ENCODE measurements at regions not wholly inside any gene's neighbourhood (a gene's known extent, or its start where the extent isn't known, plus 50 kb on each side); places are given as distances from the start of the nearest gene placed in this dataset.
A peak's percentile ranks its signal among the peaks of the same experiment; 100 is the strongest.
"Not testable (repeated sequence)": the region's sequence is repeated elsewhere in the genome, so short reads cannot be mapped to it uniquely, and the experiment has no call there.

GRCh38 chr10:63843107-63843506 lies 321.9 kb downstream of the REEP3 start:
- Histone ChIP-seq H3K4me2 (ENCODE audit: low read length) (no peak overlapping the region), H3K9ac (ENCODE audit: low read length) (no peak overlapping the region), H3K27me3 (ENCODE audit: insufficient read depth, low read length, poor library complexity) (no peaks in the 10 kb centered on the region), H2AK5ac (ENCODE audit: low read length) (no peak overlapping the region), H3K23ac (ENCODE audit: low read length) (no peak overlapping the region), H4K8ac (ENCODE audit: low read depth, low read length) (no peak overlapping the region), H3K4me3 (ENCODE audit: low read length) (no peak overlapping the region), H3K56ac (ENCODE audit: low read length) (no peak overlapping the region), H3K36me3 (ENCODE audit: control insufficient read depth, insufficient read depth, low read length) (no peaks in the 10 kb centered on the region), H3K79me2 (ENCODE audit: control insufficient read depth, insufficient read depth, low read length) (no peaks in the 10 kb centered on the region), H3K79me1 (ENCODE audit: low read length) (no peaks in the 10 kb centered on the region), H3K18ac (ENCODE audit: low read length) (no peak overlapping the region), H3K4ac (ENCODE audit: low read depth, low read length) (no peak overlapping the region), H2BK15ac (replicated peaks; ENCODE audit: low read depth) (no peak overlapping the region), H3K27ac (ENCODE audit: low read depth, low read length) (no peak overlapping the region), H4K5ac (ENCODE audit: low read length) (no peak overlapping the region), H3K4me1 (ENCODE audit: control insufficient read depth, low read depth, low read length) (no peaks in the 10 kb centered on the region), H2BK120ac (ENCODE audit: low read depth, low read length) (no peak overlapping the region), H2BK5ac (ENCODE audit: low read length) (no peak overlapping the region)
- DNase-seq: no peak
- WGBS (ENCODE audit: extremely low coverage, insufficient coverage, low lambda C conversion rate): no CpG with 5 or more reads among the region's 2 CpGs

DNA sequence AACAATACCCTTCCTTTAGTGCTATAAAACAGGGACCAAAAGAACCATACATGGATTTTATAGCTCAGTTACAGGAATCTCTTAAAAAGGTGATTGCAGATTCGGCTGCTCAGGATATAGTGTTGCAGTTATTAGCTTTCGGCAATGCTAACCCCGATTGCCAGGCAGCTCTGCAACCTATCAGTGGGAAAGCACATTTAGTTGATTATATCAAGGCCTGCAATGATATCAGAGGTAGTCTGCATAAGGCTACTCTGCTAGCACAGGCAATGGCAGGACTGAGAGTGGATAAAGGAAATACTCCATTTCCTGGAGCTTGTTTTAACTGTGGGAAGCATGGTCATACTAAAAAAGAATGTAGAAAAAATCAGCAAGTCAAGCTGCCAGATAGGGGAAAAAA lies 327.7 kb downstream of the REEP3 start:
- H3K79me2 ChIP-seq (ENCODE audit: control insufficient read depth, insufficient read depth, low read length); H3K27ac ChIP-seq (ENCODE audit: low read depth, low read length); H4K5ac ChIP-seq (ENCODE audit: low read length); H2AK5ac ChIP-seq (ENCODE audit: low read length); H3K9ac ChIP-seq (ENCODE audit: low read length); DNase-seq; H3K4me1 ChIP-seq (ENCODE audit: control insufficient read depth, low read depth, low read length); H2BK15ac ChIP-seq (replicated peaks; ENCODE audit: low read depth); H3K36me3 ChIP-seq (ENCODE audit: control insufficient read depth, insufficient read depth, low read length); H3K56ac ChIP-seq (ENCODE audit: low read length); H3K79me1 ChIP-seq (ENCODE audit: low read length); H3K4ac ChIP-seq (ENCODE audit: low read depth, low read length); H2BK5ac ChIP-seq (ENCODE audit: low read length); H3K18ac ChIP-seq (ENCODE audit: low read length); H3K4me2 ChIP-seq (ENCODE audit: low read length); H2BK120ac ChIP-seq (ENCODE audit: low read depth, low read length); H3K23ac ChIP-seq (ENCODE audit: low read length); H3K4me3 ChIP-seq (ENCODE audit: low read length); H4K8ac ChIP-seq (ENCODE audit: low read depth, low read length); H3K27me3 ChIP-seq (ENCODE audit: insufficient read depth, low read length, poor library complexity): not testable (repeated sequence)
- WGBS (ENCODE audit: extremely low coverage, insufficient coverage, low lambda C conversion rate): no CpG with 5 or more reads among the region's 3 CpGs

GRCh38 chr10:63862860-63863259 lies 341.7 kb downstream of the REEP3 start:
- H4K5ac ChIP-seq (ENCODE audit: low read length): no peak overlapping the region
- H3K79me2 ChIP-seq (ENCODE audit: control insufficient read depth, insufficient read depth, low read length): no peaks in the 10 kb centered on the region
- H3K23ac ChIP-seq (ENCODE audit: low read length): no peak overlapping the region
- H3K4me1 ChIP-seq (ENCODE audit: control insufficient read depth, low read depth, low read length): peaks cover 14% of the 10 kb centered on the region
- DNase-seq: no peak
- H3K56ac ChIP-seq (ENCODE audit: low read length): no peak overlapping the region
- no peak overlapping the region for H2BK15ac ChIP-seq (replicated peaks; ENCODE audit: low read depth)
- no peak overlapping the region for H4K8ac ChIP-seq (ENCODE audit: low read depth, low read length)
- H3K9ac ChIP-seq (ENCODE audit: low read length): no peak overlapping the region
- H2BK120ac ChIP-seq (ENCODE audit: low read depth, low read length): no peak overlapping the region
- H3K27ac ChIP-seq (ENCODE audit: low read depth, low read length): no peak overlapping the region
- H3K18ac ChIP-seq (ENCODE audit: low read length): no peak overlapping the region
- no peak overlapping the region for H3K4me3 ChIP-seq (ENCODE audit: low read length)
- no peak overlapping the region for H2AK5ac ChIP-seq (ENCODE audit: low read length)
- no peaks in the 10 kb centered on the region for H3K79me1 ChIP-seq (ENCODE audit: low read length)
- no peak overlapping the region for H3K4ac ChIP-seq (ENCODE audit: low read depth, low read length)
- no peaks in the 10 kb centered on the region for H3K36me3 ChIP-seq (ENCODE audit: control insufficient read depth, insufficient read depth, low read length)
- WGBS (ENCODE audit: extremely low coverage, insufficient coverage, low lambda C conversion rate): no CpG with 5 or more reads among the region's 1 CpG
- no peaks in the 10 kb centered on the region for H3K27me3 ChIP-seq (ENCODE audit: insufficient read depth, low read length, poor library complexity)
- H3K4me2 ChIP-seq (ENCODE audit: low read length): no peak overlapping the region
- H2BK5ac ChIP-seq (ENCODE audit: low read length): no peak overlapping the region

DNA sequence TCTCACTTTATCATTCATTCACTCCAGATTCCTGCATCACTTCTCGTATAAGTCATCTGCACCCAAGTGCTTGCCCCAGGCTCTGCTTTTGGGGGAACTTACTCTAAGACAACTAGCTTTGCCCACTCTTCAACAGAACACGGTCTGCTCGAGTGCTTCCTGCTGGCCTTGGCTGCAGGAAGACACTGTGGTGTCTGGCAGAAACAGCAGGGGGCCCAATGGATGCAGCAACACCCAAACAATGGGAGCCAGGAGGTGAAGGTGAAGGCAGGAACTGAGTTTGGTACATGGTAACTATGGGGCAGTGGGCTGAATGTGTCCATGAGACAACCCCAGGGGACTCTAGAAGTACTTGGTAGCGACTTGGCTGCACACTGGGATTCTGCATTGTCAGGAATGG lies 344.0 kb downstream of the REEP3 start:
- H4K5ac ChIP-seq (ENCODE audit: low read length): no peak overlapping the region
- no peak overlapping the region for H3K56ac ChIP-seq (ENCODE audit: low read length)
- H3K79me2 ChIP-seq (ENCODE audit: control insufficient read depth, insufficient read depth, low read length): no peaks in the 10 kb centered on the region
- H3K36me3 ChIP-seq (ENCODE audit: control insufficient read depth, insufficient read depth, low read length): no peaks in the 10 kb centered on the region
- H3K27me3 ChIP-seq (ENCODE audit: insufficient read depth, low read length, poor library complexity): no peaks in the 10 kb centered on the region
- no peak overlapping the region for H3K4me2 ChIP-seq (ENCODE audit: low read length)
- no peak overlapping the region for H2AK5ac ChIP-seq (ENCODE audit: low read length)
- H2BK120ac ChIP-seq (ENCODE audit: low read depth, low read length): no peak overlapping the region
- H3K79me1 ChIP-seq (ENCODE audit: low read length): no peaks in the 10 kb centered on the region
- no peak overlapping the region for H2BK5ac ChIP-seq (ENCODE audit: low read length)
- no peak overlapping the region for H3K4me3 ChIP-seq (ENCODE audit: low read length)
- peak; percentile 74 for DNase-seq
- H3K23ac ChIP-seq (ENCODE audit: low read length): no peak overlapping the region
- WGBS (ENCODE audit: extremely low coverage, insufficient coverage, low lambda C conversion rate): no CpG with 5 or more reads among the region's 4 CpGs
- H3K4me1 ChIP-seq (ENCODE audit: control insufficient read depth, low read depth, low read length): peaks cover 14% of the 10 kb centered on the region
- H2BK15ac ChIP-seq (replicated peaks; ENCODE audit: low read depth): no peak overlapping the region
- no peak overlapping the region for H4K8ac ChIP-seq (ENCODE audit: low read depth, low read length)
- H3K27ac ChIP-seq (ENCODE audit: low read depth, low read length): no peak overlapping the region
- H3K18ac ChIP-seq (ENCODE audit: low read length): no peak overlapping the region
- H3K9ac ChIP-seq (ENCODE audit: low read length): no peak overlapping the region
- no peak overlapping the region for H3K4ac ChIP-seq (ENCODE audit: low read depth, low read length)

- Histone ChIP-seq H3K9ac (ENCODE audit: low read length) (no peak overlapping the region), H2AK5ac (ENCODE audit: low read length) (no peak overlapping the region), H3K4me2 (ENCODE audit: low read length) (no peak overlapping the region), H3K23ac (ENCODE audit: low read length) (no peak overlapping the region), H2BK120ac (ENCODE audit: low read depth, low read length) (no peak overlapping the region), H2BK5ac (ENCODE audit: low read length) (no peak overlapping the region), H4K5ac (ENCODE audit: low read length) (no peak overlapping the region), H3K4ac (ENCODE audit: low read depth, low read length) (no peak overlapping the region), H3K18ac (ENCODE audit: low read length) (peak overlapping the region; percentile 51), H3K36me3 (ENCODE audit: control insufficient read depth, insufficient read depth, low read length) (no peaks in the 10 kb centered on the region), H3K79me1 (ENCODE audit: low read length) (no peaks in the 10 kb centered on the region), H4K8ac (ENCODE audit: low read depth, low read length) (no peak overlapping the region), H3K4me1 (ENCODE audit: control insufficient read depth, low read depth, low read length) (peaks cover 14% of the 10 kb centered on the region), H3K27ac (ENCODE audit: low read depth, low read length) (no peak overlapping the region), H3K79me2 (ENCODE audit: control insufficient read depth, insufficient read depth, low read length) (no peaks in the 10 kb centered on the region), H3K27me3 (ENCODE audit: insufficient read depth, low read length, poor library complexity) (no peaks in the 10 kb centered on the region), H3K56ac (ENCODE audit: low read length) (peak overlapping the region; percentile 8), H2BK15ac (replicated peaks; ENCODE audit: low read depth) (no peak overlapping the region), H3K4me3 (ENCODE audit: low read length) (no peak overlapping the region)
- WGBS (ENCODE audit: extremely low coverage, insufficient coverage, low lambda C conversion rate): no CpG with 5 or more reads among the region's 16 CpGs
- peak; percentile 93 for DNase-seq
These were observed 345.0 kb downstream of the REEP3 start for GRCh38 chr10:63866075-63866746.

GRCh38 chr10:63866747-63867140 lies 345.5 kb downstream of the REEP3 start:
- H2BK5ac ChIP-seq (ENCODE audit: low read length): no peak overlapping the region
- no peak overlapping the region for H2AK5ac ChIP-seq (ENCODE audit: low read length)
- H3K9ac ChIP-seq (ENCODE audit: low read length): no peak overlapping the region
- H3K23ac ChIP-seq (ENCODE audit: low read length): no peak overlapping the region
- peaks cover 14% of the 10 kb centered on the region for H3K4me1 ChIP-seq (ENCODE audit: control insufficient read depth, low read depth, low read length)
- H3K4ac ChIP-seq (ENCODE audit: low read depth, low read length): no peak overlapping the region
- H3K79me2 ChIP-seq (ENCODE audit: control insufficient read depth, insufficient read depth, low read length): no peaks in the 10 kb centered on the region
- H3K4me3 ChIP-seq (ENCODE audit: low read length): no peak overlapping the region
- no peak overlapping the region for H2BK120ac ChIP-seq (ENCODE audit: low read depth, low read length)
- H3K18ac ChIP-seq (ENCODE audit: low read length): peak overlapping the region; percentile 51
- no peak overlapping the region for H2BK15ac ChIP-seq (replicated peaks; ENCODE audit: low read depth)
- no peak overlapping the region for H4K5ac ChIP-seq (ENCODE audit: low read length)
- peak; percentile 26 for DNase-seq
- no peaks in the 10 kb centered on the region for H3K36me3 ChIP-seq (ENCODE audit: control insufficient read depth, insufficient read depth, low read length)
- no peak overlapping the region for H3K56ac ChIP-seq (ENCODE audit: low read length)
- H3K4me2 ChIP-seq (ENCODE audit: low read length): no peak overlapping the region
- H3K27me3 ChIP-seq (ENCODE audit: insufficient read depth, low read length, poor library complexity): no peaks in the 10 kb centered on the region
- no peak overlapping the region for H3K27ac ChIP-seq (ENCODE audit: low read depth, low read length)
- H3K79me1 ChIP-seq (ENCODE audit: low read length): no peaks in the 10 kb centered on the region
- H4K8ac ChIP-seq (ENCODE audit: low read depth, low read length): no peak overlapping the region
- no CpG with 5 or more reads among the region's 2 CpGs for WGBS (ENCODE audit: extremely low coverage, insufficient coverage, low lambda C conversion rate)

Measured in mesendoderm (in vitro differentiated cells).